Activated naive CD8-positive, alpha-beta T cell treated with anti-CD3 and anti-CD28 coated beads, Interleukin-2, amount 50 U/mL, for 24 hours (primary cell): ENCODE measurements at regions not wholly inside any gene's neighbourhood (a gene's known extent, or its start where the extent isn't known, plus 50 kb on each side); places are given as distances from the start of the nearest gene placed in this dataset.

Source experiments
- ATAC-seq: fragments of 150-1000 bp; cut with Tn5 transposase; one replicate; pipeline ENCODE4 v1.10.0; 2021
- DNase-seq: peaks from one replicate; pipeline ENCODE4 v3.0.0; 2021
- H3K27ac Mint-ChIP-seq: one replicate; pipeline ENCODE4 v1.8.0; 2021; ENCODE audit warnings: mild to moderate bottlenecking, mixed read lengths
- H3K27me3 Mint-ChIP-seq: one replicate; pipeline ENCODE4 v1.8.0; 2021; ENCODE audit warnings: mixed read lengths
- H3K36me3 Mint-ChIP-seq: one replicate; pipeline ENCODE4 v1.8.0; 2021; ENCODE audit warnings: low read depth, mixed read lengths
- H3K4me1 Mint-ChIP-seq: one replicate; pipeline ENCODE4 v1.8.0; 2021; ENCODE audit warnings: mixed read lengths
- H3K4me3 Mint-ChIP-seq: one replicate; pipeline ENCODE4 v1.8.0; 2021; ENCODE audit warnings: mild to moderate bottlenecking, moderate library complexity, mixed read lengths
- H3K9me3 Mint-ChIP-seq: one replicate; pipeline ENCODE4 v1.8.0; 2021; ENCODE audit warnings: mixed read lengths

DNA sequence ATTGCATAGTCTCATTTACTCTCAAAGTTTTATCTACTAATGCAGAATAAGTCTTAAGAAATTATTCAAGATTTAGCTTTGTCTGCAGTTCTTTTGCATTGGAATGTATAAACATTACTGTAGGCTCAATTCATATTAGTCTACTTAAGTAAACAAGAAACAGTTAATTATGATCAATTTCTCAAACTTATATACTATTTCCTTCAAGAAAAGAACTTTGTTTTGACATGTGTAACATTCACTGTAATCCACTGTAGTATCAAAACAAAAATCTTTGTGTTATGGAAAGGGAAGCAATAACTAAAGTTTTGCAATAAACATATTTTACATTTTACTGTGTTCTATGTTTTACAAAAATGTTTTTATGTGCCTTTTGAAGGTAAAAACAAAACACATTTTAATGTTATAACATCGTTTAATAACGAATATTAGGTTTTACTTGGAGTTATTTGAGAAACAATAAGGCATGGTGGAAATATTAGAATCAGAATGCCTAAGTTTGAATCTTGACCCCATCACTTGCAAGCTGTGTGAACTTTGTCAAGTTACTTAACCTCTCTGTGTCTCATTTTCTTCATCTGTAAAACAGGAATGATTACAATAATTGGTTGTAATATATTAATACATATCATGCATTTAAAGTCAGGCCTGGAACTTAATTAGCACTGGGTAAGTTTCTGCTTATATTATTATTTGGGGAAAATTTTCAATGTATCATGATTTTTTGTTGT lies 77.0 kb upstream of the DPH5 start:
- Mint-ChIP-seq H3K4me1 (peaks cover 14% of the 10 kb centered on the region), H3K4me3 (no peak overlapping the region), H3K27me3 (no peaks in the 10 kb centered on the region), H3K36me3 (no peaks in the 10 kb centered on the region), H3K27ac (no peak overlapping the region), H3K9me3 (no peaks in the 10 kb centered on the region)
- DNase-seq (no peak), ATAC-seq (no peak)

DNA sequence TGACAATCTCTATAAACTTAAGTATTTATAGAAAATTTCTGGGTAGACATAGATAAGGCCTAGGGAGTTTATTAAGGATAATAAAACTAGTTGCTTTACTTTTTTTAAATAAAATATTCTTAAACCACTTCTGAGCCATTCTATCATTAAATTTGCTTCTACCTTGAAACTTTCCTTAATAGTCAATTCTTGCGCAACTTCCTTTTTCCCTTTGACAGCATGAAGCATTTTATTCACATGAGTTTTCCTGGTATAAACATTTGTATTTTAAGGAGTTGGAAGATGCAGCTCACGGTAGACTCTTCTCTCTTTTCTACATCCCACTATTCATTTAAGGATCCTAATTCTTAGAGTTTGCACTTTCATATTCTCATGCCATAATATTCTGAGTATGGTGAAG lies 75.8 kb upstream of the DPH5 start:
- Mint-ChIP-seq H3K9me3 (no peaks in the 10 kb centered on the region), H3K36me3 (no peaks in the 10 kb centered on the region), H3K27me3 (no peaks in the 10 kb centered on the region), H3K27ac (no peak overlapping the region), H3K4me3 (no peak overlapping the region), H3K4me1 (peaks cover 7% of the 10 kb centered on the region)
- DNase-seq (no peak), ATAC-seq (no peak)

DNA sequence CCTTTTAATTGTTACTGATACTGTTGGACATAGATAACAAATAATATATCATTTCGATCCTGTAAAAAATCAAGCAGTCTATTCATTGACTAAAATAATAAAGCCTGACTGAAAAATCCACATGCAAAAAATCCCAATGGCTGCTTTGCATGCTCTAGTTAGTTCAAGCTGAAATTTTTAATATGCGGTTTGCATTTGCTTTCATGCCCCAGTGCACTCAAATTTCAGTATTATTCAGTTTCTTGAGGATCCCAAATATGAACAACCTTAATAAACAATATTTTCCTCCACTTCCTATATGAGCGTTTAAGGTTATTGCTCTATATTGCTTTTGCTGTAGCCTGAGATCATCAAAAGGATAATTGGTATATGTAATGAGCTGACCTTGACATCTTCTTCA lies 75.1 kb upstream of the DPH5 start:
- H3K4me3 Mint-ChIP-seq, result no peak overlapping the region
- H3K4me1 Mint-ChIP-seq, result peaks cover 7% of the 10 kb centered on the region
- ATAC-seq (no peak), DNase-seq (no peak)
- H3K27me3 Mint-ChIP-seq, result no peaks in the 10 kb centered on the region
- H3K27ac Mint-ChIP-seq, result no peak overlapping the region
- no peaks in the 10 kb centered on the region for H3K9me3 Mint-ChIP-seq
- H3K36me3 Mint-ChIP-seq, result no peaks in the 10 kb centered on the region

DNA sequence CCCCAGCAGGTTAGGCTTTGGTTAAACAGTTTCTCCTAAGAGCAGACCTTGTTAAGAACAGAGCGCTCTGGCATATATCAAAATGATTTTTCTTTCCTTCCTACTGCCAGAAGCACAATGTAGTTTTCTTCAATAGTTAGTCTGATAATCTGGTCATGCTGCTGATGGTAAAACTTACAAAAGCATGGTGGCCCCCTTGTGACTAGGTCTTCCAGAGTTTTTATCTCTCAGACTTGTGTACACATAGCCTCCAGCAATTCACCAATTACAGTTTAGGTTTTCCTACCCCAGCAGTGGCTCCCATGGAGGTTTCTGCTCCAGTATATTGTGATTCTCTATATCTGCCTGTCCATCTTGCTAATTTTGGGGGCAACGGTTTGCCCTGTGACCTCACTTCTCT lies 73.3 kb upstream of the DPH5 start:
- peaks cover 7% of the 10 kb centered on the region for H3K4me1 Mint-ChIP-seq
- H3K27me3 Mint-ChIP-seq, result no peaks in the 10 kb centered on the region
- H3K27ac Mint-ChIP-seq, result no peak overlapping the region
- DNase-seq, result no peak
- H3K4me3 Mint-ChIP-seq, result no peak overlapping the region
- ATAC-seq, result no peak
- no peaks in the 10 kb centered on the region for H3K36me3 Mint-ChIP-seq
- H3K9me3 Mint-ChIP-seq, result no peaks in the 10 kb centered on the region

DNA sequence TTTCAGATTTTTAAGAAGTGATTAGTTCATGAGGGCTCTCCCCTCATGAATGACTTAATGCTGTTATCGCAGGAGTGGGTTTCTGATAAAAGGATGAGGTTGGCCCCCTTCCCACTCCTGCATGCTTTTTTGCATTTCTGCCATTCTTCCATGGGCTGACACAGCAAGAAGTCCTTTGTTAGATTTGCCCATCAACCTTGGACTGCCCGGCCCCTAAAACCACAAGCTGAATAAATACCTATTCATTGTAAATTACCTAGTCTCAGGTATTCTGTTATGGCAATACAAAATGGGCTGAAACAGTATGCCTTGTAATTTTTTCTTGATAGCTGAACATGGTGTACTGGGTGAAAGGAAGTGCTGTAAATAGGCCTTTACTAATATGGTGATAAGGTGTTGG lies 72.7 kb upstream of the DPH5 start:
- Mint-ChIP-seq H3K27me3 (no peaks in the 10 kb centered on the region), H3K9me3 (no peaks in the 10 kb centered on the region), H3K36me3 (no peaks in the 10 kb centered on the region), H3K4me1 (peaks cover 7% of the 10 kb centered on the region), H3K27ac (no peak overlapping the region), H3K4me3 (no peak overlapping the region)
- DNase-seq, result no peak
- no peak for ATAC-seq

DNA sequence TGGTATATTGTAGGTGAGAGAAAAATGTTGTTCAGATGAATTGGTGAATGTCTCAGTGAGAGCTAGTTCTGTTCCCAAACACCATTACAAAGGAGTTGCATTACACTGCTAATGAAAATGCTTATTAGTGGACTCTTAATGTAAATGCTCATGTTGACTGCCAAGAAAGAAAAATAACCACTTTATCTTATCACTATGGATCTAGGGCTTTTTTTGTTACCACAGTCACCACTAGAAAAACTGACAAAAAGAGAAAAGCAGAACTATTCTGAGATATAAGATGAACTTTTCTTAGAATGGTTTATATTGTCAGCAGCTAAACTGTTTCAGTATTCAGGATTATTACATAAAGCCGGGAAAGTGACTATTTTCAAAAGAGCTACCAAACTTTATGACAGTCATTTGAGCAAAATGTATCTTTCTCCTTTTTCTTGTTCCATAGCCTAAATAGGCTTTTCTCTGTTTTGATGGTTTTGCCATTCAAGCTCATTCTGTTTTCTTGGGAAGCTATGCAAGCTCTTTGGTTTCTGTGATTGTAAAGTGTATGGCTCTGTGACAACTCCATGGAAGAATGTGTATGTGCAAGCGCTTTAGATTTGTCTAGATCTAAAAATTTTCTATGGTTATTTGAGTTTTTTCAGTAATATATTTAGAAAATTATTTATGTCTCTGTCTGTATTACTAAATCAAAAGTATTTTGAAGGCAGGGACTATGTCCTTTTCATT lies 64.2 kb upstream of the DPH5 start:
- H3K9me3 Mint-ChIP-seq, result no peaks in the 10 kb centered on the region
- no peak overlapping the region for H3K27ac Mint-ChIP-seq
- H3K27me3 Mint-ChIP-seq, result no peaks in the 10 kb centered on the region
- ATAC-seq (no peak), DNase-seq (no peak)
- peaks cover 7% of the 10 kb centered on the region for H3K36me3 Mint-ChIP-seq
- no peak overlapping the region for H3K4me3 Mint-ChIP-seq
- peaks cover 25% of the 10 kb centered on the region for H3K4me1 Mint-ChIP-seq

DNA sequence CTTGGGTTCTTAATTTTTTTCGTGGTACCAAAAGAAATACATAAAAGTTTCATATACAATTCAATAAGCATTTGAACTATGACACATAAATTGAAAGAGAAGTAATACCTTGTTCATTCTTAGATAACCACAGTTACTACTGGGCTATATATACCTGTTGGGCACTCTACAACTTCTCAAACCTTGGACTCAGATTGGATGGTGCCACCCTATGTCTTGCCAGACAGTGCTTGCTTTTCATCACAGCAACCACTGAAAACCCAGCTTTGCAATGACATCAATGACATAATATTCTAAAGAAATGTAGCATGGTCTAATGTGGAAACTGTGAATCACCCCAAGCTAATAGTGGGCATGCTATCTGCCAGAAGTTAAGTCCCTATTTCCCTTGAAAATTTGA lies 62.8 kb upstream of the DPH5 start:
- peak overlapping the region; percentile 25 for H3K27ac Mint-ChIP-seq
- DNase-seq, result no peak
- ATAC-seq, result peak; percentile 84

DNA sequence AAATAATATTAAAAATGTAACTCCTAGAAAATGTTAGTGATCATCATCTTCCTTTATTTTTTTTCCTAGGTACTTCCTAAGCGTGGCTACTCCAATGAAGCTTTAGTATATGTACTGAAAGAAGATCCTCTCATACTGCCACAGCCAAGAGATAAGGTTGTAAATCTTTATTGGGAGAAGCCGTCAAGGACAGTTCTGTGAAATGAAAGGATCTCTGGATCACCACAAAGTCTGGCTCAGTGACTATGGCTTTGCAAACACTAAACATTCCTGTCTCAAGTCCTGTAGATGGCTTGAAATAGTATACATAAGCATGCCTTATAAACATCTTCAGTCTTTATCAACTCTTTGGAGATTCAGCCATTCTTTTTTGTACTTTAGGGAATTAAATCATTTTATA lies 61.2 kb upstream of the DPH5 start:
- no peak for ATAC-seq
- peaks cover 7% of the 10 kb centered on the region for H3K36me3 Mint-ChIP-seq
- no peak for DNase-seq
- H3K9me3 Mint-ChIP-seq, result no peaks in the 10 kb centered on the region
- H3K4me3 Mint-ChIP-seq, result no peak overlapping the region
- H3K4me1 Mint-ChIP-seq, result peaks cover 42% of the 10 kb centered on the region
- no peak overlapping the region for H3K27ac Mint-ChIP-seq
- H3K27me3 Mint-ChIP-seq, result no peaks in the 10 kb centered on the region

More for the DNA sequence above, 62.8 kb upstream of the DPH5 start:
- Mint-ChIP-seq H3K4me3 (no peak overlapping the region), H3K4me1 (peaks cover 27% of the 10 kb centered on the region), H3K9me3 (no peaks in the 10 kb centered on the region), H3K27me3 (no peaks in the 10 kb centered on the region), H3K36me3 (peaks cover 7% of the 10 kb centered on the region)

DNA sequence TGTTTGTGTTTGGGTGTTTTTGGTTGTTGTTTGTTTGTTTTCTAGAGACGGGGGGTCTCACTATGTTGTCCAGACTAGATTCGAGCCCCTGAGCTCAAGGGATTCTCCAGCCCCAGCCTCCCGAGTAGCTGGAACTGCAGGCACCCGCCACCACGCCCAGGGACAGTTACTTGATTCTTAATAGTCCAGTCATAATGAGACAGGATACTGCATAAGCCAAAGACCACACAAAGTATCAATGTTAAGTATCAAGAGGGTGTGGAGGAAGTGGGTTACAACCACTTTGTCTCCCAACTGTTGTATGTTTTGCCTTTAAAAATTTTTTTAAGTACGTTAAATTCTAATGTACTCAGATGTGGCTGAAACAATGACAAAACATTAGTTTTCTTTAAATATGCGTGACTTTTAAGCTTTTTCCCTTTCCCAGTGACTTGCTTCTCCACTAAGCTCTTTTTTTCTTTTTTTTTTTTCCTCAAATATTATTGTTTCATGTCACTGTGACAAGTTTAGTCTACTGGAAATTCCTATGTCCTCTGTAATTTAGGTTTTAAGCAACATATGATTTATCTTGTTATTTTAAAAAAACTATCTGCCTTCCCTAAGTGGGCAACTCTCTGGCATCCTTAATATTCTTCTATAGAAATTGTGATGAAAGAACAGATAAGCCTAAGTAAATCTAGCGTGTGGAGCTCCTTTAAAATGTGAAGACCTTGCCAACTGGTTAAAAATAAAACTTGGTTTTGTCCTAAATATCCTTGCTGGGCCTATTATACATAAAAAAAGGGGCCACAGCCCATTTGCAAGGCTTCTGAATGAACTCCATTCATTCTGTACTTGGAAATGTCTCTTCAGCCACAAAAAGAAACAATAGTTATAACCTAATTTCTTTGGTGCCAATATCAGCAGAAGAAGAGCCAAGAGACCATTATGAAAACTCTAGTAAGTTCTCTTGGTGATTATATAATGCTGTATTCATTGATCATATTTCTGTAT lies 56.2 kb upstream of the DPH5 start:
- Mint-ChIP-seq H3K4me1 (peaks cover 35% of the 10 kb centered on the region), H3K9me3 (peaks cover 14% of the 10 kb centered on the region), H3K27ac (peak overlapping the region; percentile 84), H3K27me3 (no peaks in the 10 kb centered on the region), H3K36me3 (peaks cover 39% of the 10 kb centered on the region), H3K4me3 (peak overlapping the region; percentile 40)
- DNase-seq (peak; percentile 54), ATAC-seq (peak; percentile 98)

DNA sequence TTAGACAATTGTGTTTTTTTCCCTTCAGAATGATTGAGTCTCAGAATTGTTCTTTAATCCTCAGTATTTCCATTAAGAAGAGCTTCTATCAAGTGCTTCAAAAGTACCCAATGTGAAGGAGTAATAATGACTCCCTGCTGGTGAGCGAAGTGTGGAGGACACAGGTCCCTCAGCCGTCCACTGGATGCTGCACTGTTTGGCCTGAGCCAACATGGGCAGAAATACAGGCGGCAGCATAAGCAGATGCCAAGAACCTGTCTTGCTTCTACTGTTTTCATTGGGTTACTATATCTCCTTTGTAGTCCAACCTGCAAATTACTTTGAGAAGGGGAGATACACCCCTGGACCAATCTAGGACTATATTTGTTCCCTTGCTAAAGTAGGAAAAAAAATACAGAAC lies 55.3 kb upstream of the DPH5 start:
- Mint-ChIP-seq H3K9me3 (peaks cover 14% of the 10 kb centered on the region), H3K27ac (no peak overlapping the region), H3K4me1 (peaks cover 35% of the 10 kb centered on the region), H3K27me3 (no peaks in the 10 kb centered on the region), H3K4me3 (no peak overlapping the region), H3K36me3 (peaks cover 39% of the 10 kb centered on the region)
- DNase-seq (no peak), ATAC-seq (no peak)

DNA sequence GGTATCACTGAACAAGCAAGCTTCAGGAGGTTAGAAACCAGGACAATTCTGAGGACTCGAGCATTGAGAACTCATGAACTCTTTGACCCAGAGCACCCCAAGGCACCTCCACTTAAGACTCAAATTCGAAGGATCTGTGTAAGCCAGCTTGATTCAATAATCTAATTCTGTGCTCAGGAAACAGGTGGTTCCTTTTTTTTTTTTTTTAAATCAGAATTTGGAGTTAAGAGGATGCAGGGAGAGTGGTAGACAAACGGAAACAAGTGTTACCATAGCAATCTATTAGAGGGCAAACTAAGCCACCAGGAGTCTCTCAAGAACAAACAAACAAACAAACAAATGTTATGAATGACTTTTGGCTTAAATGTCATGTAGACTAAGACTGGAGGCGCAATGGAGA lies 53.8 kb upstream of the DPH5 start:
- no peak for DNase-seq
- Mint-ChIP-seq H3K9me3 (peaks cover 14% of the 10 kb centered on the region), H3K4me1 (peaks cover 37% of the 10 kb centered on the region), H3K27ac (no peak overlapping the region), H3K36me3 (peaks cover 35% of the 10 kb centered on the region), H3K4me3 (no peak overlapping the region), H3K27me3 (no peaks in the 10 kb centered on the region)
- no peak for ATAC-seq

DNA sequence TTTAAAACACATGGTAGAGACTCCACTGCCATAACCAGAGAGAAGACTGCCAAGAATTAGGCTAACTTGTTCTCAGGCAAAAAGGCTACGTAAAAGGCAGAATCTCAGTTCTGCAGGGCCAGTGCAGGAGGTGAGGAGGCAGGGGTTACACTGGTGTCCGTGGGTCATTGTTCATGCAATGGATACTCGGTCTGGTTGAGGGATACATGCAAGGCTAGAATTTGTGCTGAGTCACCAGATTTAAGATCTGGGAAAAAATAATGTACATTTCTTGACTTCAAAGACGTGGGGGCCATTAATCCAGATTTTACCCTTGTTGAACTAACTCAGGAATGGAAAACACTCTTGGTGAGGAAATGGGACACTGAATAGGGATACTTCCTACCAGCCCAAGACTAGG lies 52.3 kb upstream of the DPH5 start:
- ATAC-seq (no peak), DNase-seq (no peak)
- Mint-ChIP-seq H3K27me3 (no peaks in the 10 kb centered on the region), H3K27ac (no peak overlapping the region), H3K4me1 (peaks cover 38% of the 10 kb centered on the region), H3K36me3 (peaks cover 35% of the 10 kb centered on the region), H3K9me3 (peaks cover 14% of the 10 kb centered on the region), H3K4me3 (no peak overlapping the region)

DNA sequence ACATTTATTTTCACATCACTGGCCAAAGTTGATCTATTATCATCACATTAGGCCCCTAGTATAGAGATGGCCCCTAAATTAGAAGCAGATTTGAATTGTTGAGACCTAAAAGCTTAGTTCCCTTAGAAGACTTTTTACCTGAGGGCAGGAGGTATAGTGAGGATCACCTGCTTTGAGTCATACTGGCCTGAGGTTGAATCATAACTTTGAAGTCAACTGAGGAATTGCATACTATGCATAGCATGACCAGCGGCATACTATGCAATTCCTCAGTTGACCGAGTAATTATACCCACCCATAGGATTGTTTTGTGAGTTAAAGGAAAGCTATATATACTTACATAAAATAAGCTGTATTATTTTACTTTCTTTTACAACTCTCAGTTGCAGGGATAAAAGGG lies 50.3 kb upstream of the DPH5 start:
- peaks cover 31% of the 10 kb centered on the region for H3K36me3 Mint-ChIP-seq
- no peak overlapping the region for H3K4me3 Mint-ChIP-seq
- H3K27me3 Mint-ChIP-seq, result no peaks in the 10 kb centered on the region
- no peak overlapping the region for H3K27ac Mint-ChIP-seq
- DNase-seq (no peak), ATAC-seq (no peak)
- H3K4me1 Mint-ChIP-seq, result peaks cover 33% of the 10 kb centered on the region
- peaks cover 9% of the 10 kb centered on the region for H3K9me3 Mint-ChIP-seq
